K562 (cell line): ENCODE measurements at regions not wholly inside any gene's neighbourhood (a gene's known extent, or its start where the extent isn't known, plus 50 kb on each side); places are given as distances from the start of the nearest gene placed in this dataset.

Experiments used
- ADNP ChIP-seq: fragments of 200-800 bp; sonication (Bioruptor generic); IDR thresholded peaks from 2 replicates; pipeline ENCODE4 v1.6.1; 2016; ENCODE audit warnings: missing genetic modification characterization, missing compliant biosample characterization
- ARID4B ChIP-seq: sonication (generic); formaldehyde crosslinking; IDR thresholded peaks from 2 replicates; pipeline ENCODE4 v1.8.0; 2022; ENCODE audit warnings: mild to moderate bottlenecking, missing genetic modification reagents
- BRCA1 ChIP-seq, 2 experiments: fragments of 450-650 bp in 1 of 2; sonication (generic) in 1 of 2; formaldehyde crosslinking in 1 of 2; IDR thresholded peaks; 2 replicates each; pipeline versions ENCODE4 v1.5.0 to v1.6.1; 2017 to 2020; ENCODE audit warnings: mild to moderate bottlenecking in 1 of 2, missing genetic modification reagents in 1 of 2
- CHCHD3 ChIP-seq: fragments of 250-450 bp; sonication (Bioruptor Pico); IDR thresholded peaks from 2 replicates; pipeline ENCODE4 v2.1.2; 2022; ENCODE audit warnings: mild to moderate bottlenecking
- CHD1 ChIP-seq: fragments of 200-600 bp; sonication (generic); IDR thresholded peaks from one replicate; pipeline ENCODE4 v1.6.1; 2012; ENCODE audit warnings: mild to moderate bottlenecking, moderate library complexity, low read length, inconsistent platforms
- CHD2 ChIP-seq: IDR thresholded peaks from 2 replicates; pipeline ENCODE4 v1.6.1; 2011; ENCODE audit warnings: low read depth, low read length
- CTBP1 ChIP-seq: fragments of 450-650 bp; IDR thresholded peaks from 2 replicates; pipeline ENCODE4 v1.6.1; 2016; ENCODE audit warnings: borderline replicate concordance
- ELK1 ChIP-seq: sonication (generic); formaldehyde crosslinking; IDR thresholded peaks from 2 replicates; pipeline ENCODE4 v1.8.1; 2022; ENCODE audit warnings: missing genetic modification reagents
- ESRRA ChIP-seq: fragments of 450-650 bp; IDR thresholded peaks from 2 replicates; pipeline ENCODE4 v1.6.1; 2014; ENCODE audit warnings: low read depth, mild to moderate bottlenecking, moderate library complexity, borderline replicate concordance
- FOXJ3 ChIP-seq: sonication (generic); formaldehyde crosslinking; IDR thresholded peaks from 2 replicates; pipeline ENCODE4 v1.4.0; 2020; ENCODE audit warnings: mild to moderate bottlenecking, missing genetic modification reagents
- IRF2 ChIP-seq: sonication (generic); formaldehyde crosslinking; IDR thresholded peaks from 2 replicates; pipeline ENCODE4 v1.8.1; 2022; ENCODE audit warnings: mild to moderate bottlenecking, missing genetic modification reagents
- KDM2B ChIP-seq: fragments of 250-450 bp; sonication (Bioruptor Pico); IDR thresholded peaks from 2 replicates; pipeline ENCODE4 v1.8.0; 2021; ENCODE audit warnings: mild to moderate bottlenecking, moderate library complexity
- NBN ChIP-seq: fragments of 450-650 bp; IDR thresholded peaks from 2 replicates; pipeline ENCODE4 v1.6.1; 2016; ENCODE audit warnings: low read depth, mild to moderate bottlenecking
- OTX1 ChIP-seq: fragments of 450-650 bp; formaldehyde crosslinking; IDR thresholded peaks from 2 replicates; pipeline ENCODE4 v1.4.0; 2022; ENCODE audit warnings: mild to moderate bottlenecking
- PKNOX1 ChIP-seq: fragments of 450-650 bp; IDR thresholded peaks from 2 replicates; pipeline ENCODE4 v1.6.1; 2016
- PRDM10 ChIP-seq: fragments of 450-650 bp; IDR thresholded peaks from 2 replicates; pipeline ENCODE4 v1.6.1; 2018; ENCODE audit not compliant: partially characterized antibody
- RBM14 ChIP-seq: fragments of 200-400 bp; formaldehyde crosslinking; IDR thresholded peaks from 2 replicates; pipeline ENCODE4 v1.6.1; 2018; ENCODE audit warnings: low read depth, mild to moderate bottlenecking, low read length, moderate library complexity, borderline replicate concordance; ENCODE audit not compliant: insufficient read depth
- SMAD3 ChIP-seq: fragments of 450-650 bp; formaldehyde crosslinking; conservative IDR thresholded peaks from 2 replicates; pipeline ENCODE4 v1.4.0; 2020; ENCODE audit warnings: mild to moderate bottlenecking
- STAG1 ChIP-seq: sonication (generic); formaldehyde crosslinking; IDR thresholded peaks from 2 replicates; pipeline ENCODE4 v1.5.0; 2020; ENCODE audit warnings: missing genetic modification reagents, borderline replicate concordance
- ZNF12 ChIP-seq: sonication (generic); formaldehyde crosslinking; IDR thresholded peaks from 2 replicates; pipeline ENCODE4 v1.4.0; 2020; ENCODE audit warnings: mild to moderate bottlenecking, missing genetic modification reagents

GRCh38 chr6:154613137-154613676 is 102.7 kb upstream of the CNKSR3 start (continued):
- no peak for TF ChIP-seq ELK1
- TF ChIP-seq FOXJ3 (CRISPR knock-in tag): no peak
- no peak for TF ChIP-seq RBM14
- no peak for TF ChIP-seq PRDM10
- TF ChIP-seq STAG1 (CRISPR knock-in tag): no peak
- no peak for TF ChIP-seq NBN
- TF ChIP-seq ARID4B (CRISPR knock-in tag): 0 out of 2 replicates have a peak, but pooled peaks have one; percentile 21
- TF ChIP-seq CTBP1: peak; percentile 36; the same call in 1 of the 2 replicates
- TF ChIP-seq ZNF12 (CRISPR knock-in tag): no peak
- TF ChIP-seq KDM2B (CRISPR knock-in tag): no peak
- peak; percentile 54; the same call in 1 of the 2 replicates for TF ChIP-seq PKNOX1
- no peak for TF ChIP-seq CHCHD3
- TF ChIP-seq ESRRA: no peak
- TF ChIP-seq SMAD3 (CRISPR knock-in tag): no peak
- TF ChIP-seq IRF2 (CRISPR knock-in tag): no peak
- no peak for TF ChIP-seq OTX1 (CRISPR knock-in tag)
- TF ChIP-seq ADNP (tag): no peak
- no peak for TF ChIP-seq CHD2
- no peak for TF ChIP-seq BRCA1 (IDR thresholded peaks at IDR 0.05)
- no peak for TF ChIP-seq BRCA1 (CRISPR knock-in tag; IDR thresholded peaks at IDR 0.05)
- no peak for TF ChIP-seq CHD1
